GM10248 (cell line): ENCODE measurements at regions not wholly inside any gene's neighbourhood (a gene's known extent, or its start where the extent isn't known, plus 50 kb on each side); places are given as distances from the start of the nearest gene placed in this dataset.

Experiments
- CTCF ChIA-PET: fragments of 300-600 bp; sonication (Branson Sonifier 250); formaldehyde crosslinking; extraction: SDS; loops from one replicate; lab custom pipeline; 2021; ENCODE audit warnings: antibody characterized with exemption; lab: Yijun Ruan, JAX
- POLR2A ChIA-PET: fragments of 350-650 bp; sonication (Branson Sonifier 250); formaldehyde crosslinking; extraction: SDS; loops from one replicate; lab custom pipeline; 2020; ENCODE audit warnings: antibody characterized with exemption; lab: Yijun Ruan, JAX
- DNase-seq: peaks from one replicate; pipeline ENCODE4 v3.0.0; 2012; ENCODE audit errors: extremely low spot score
- CTCF ChIP-seq: IDR thresholded peaks from 2 replicates; pipeline ENCODE4 v1.5.1; 2012; ENCODE audit warnings: mild to moderate bottlenecking, low read depth; ENCODE audit errors: extremely low read depth, missing control alignments, control extremely low read depth

DNA sequence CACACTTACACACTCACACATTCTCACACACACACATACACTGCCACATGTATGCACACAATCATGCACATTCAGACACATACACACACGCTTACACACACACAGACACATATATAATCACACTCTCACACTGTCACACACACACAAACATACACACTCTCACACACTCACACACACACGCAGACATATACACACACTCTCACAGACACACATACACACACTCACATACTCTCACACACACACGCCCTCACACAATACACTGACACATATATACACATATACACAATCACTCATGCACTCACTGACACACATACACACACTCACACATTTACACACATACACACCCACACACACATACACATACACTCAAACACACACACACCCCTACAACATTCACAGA lies 435.3 kb upstream of the FRG1 start:
- CTCF ChIA-PET, result interaction anchor here (1.4 kb wide), 1 partner anchor 12 kb away, joined by 3 read pairs; no protein-coding TSS in a partner anchor
- DNase-seq, result no peak
- POLR2A ChIA-PET, result no interaction called here
- no peak for TF ChIP-seq CTCF

DNA sequence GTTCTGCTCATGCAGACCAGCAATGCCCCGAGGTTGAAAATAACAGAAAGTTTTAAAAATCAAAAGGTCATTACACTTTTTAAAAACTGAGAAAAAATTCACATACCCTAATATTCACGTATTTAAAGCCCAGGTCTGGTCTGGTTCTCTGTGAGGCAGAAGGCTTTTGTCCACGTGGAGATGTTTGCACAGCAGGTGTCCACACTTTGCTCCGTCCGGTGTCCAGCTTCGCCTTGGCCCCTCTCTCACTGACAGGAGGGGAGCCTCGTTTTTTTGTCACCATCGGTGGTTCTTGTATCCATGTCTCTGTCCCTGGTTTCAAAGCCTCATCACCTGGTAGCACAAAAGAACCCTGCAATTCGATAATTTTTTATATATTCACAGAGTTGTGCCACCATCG lies 434.6 kb upstream of the FRG1 start:
- ChIA-PET CTCF (interaction anchor here (1.4 kb wide), 1 partner anchor 11 kb away, joined by 3 read pairs; no protein-coding TSS in a partner anchor), POLR2A (no interaction called here)
- no peak for TF ChIP-seq CTCF
- no peak for DNase-seq

GRCh38 chr4:189507060-189507459 lies 433.6 kb upstream of the FRG1 start:
- DNase-seq, result no peak
- POLR2A ChIA-PET, result no interaction called here
- CTCF ChIA-PET, result no interaction called here
- no peak for TF ChIP-seq CTCF

DNA sequence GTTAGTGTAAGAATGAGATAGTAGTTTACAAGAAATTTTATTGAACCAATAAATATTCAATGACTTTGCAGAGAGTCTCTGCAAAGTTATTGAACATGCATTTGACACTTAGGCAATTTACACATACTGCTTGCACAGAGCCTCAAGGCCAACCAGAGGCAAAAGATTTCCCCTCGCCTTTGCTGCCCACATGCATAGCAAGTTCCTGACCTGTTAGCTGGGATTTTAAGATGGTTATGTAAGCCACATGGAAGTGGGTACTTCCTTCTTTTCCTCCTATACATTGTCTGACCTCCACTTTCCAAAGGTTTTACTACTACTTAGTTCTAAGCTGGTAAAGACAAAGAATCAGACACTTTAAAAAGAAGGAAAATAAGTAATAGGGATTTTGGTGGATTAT lies 430.1 kb upstream of the FRG1 start:
- CTCF ChIA-PET, result no interaction called here
- DNase-seq, result no peak
- POLR2A ChIA-PET, result no interaction called here
- no peak for TF ChIP-seq CTCF

- no peak for TF ChIP-seq CTCF
- no peak for DNase-seq
- CTCF ChIA-PET, result interaction anchor here (1.4 kb wide), 1 partner anchor 12 kb away, joined by 3 read pairs; no protein-coding TSS in a partner anchor
- POLR2A ChIA-PET, result no interaction called here
Observed at GRCh38 chr4:189511581-189511980, 429.1 kb upstream of the FRG1 start.

GRCh38 chr4:189513421-189513820 lies 427.3 kb upstream of the FRG1 start:
- ChIA-PET POLR2A (no interaction called here), CTCF (no interaction called here)
- DNase-seq, result no peak
- TF ChIP-seq CTCF, result no peak

GRCh38 chr4:189514209-189514608 lies 426.5 kb upstream of the FRG1 start:
- ChIA-PET CTCF (no interaction called here), POLR2A (no interaction called here)
- no peak for DNase-seq
- TF ChIP-seq CTCF, result no peak
